Activated CD4-positive, CD25-positive, alpha-beta regulatory T cell treated with anti-CD3 and anti-CD28 coated beads, Interleukin-2, amount 50 U/mL, for 24 hours (primary cell): ENCODE measurements at regions not wholly inside any gene's neighbourhood (a gene's known extent, or its start where the extent isn't known, plus 50 kb on each side); places are given as distances from the start of the nearest gene placed in this dataset.

Experiments
- ATAC-seq, 2 donors: fragments of 150-1000 bp; cut with Tn5 transposase; one replicate each; pipeline ENCODE4 v1.10.0; 2021; ENCODE audit warnings: mild to moderate bottlenecking in 1 of 2, moderate library complexity in 1 of 2

GRCh38 chr12:125228519-125229260 lies 163.5 kb downstream of the AACS start:
- no peak for ATAC-seq

GRCh38 chr12:125229878-125230530 lies 164.8 kb downstream of the AACS start:
- ATAC-seq = no peak

- no peak for ATAC-seq
Observed at GRCh38 chr12:125233319-125233718, 168.1 kb downstream of the AACS start.

- ATAC-seq = no peak
Observed at GRCh38 chr12:125239563-125239962, 174.3 kb downstream of the AACS start.

- no peak for ATAC-seq
Observed at GRCh38 chr12:125240717-125241116, 175.5 kb downstream of the AACS start.

- no peak for ATAC-seq
Observed at GRCh38 chr12:125243811-125244210, 178.6 kb downstream of the AACS start.

GRCh38 chr12:125244338-125244737 lies 179.1 kb downstream of the AACS start:
- no peak for ATAC-seq

- ATAC-seq = no peak
Observed at GRCh38 chr12:125245581-125246557, 180.6 kb downstream of the AACS start.

- ATAC-seq = no peak
Observed at GRCh38 chr12:125247477-125247876, 182.2 kb downstream of the AACS start.

GRCh38 chr12:125249066-125249824 lies 184.0 kb downstream of the AACS start:
- ATAC-seq = no peak

- ATAC-seq = no peak
Observed at GRCh38 chr12:125249932-125250331, 184.7 kb downstream of the AACS start.

GRCh38 chr12:125254236-125254635 lies 189.0 kb downstream of the AACS start:
- no peak for ATAC-seq

GRCh38 chr12:125254856-125255255 lies 189.6 kb downstream of the AACS start:
- ATAC-seq = no peak

GRCh38 chr12:125255935-125256633 lies 190.8 kb downstream of the AACS start:
- ATAC-seq = no peak

GRCh38 chr12:125256634-125256936 lies 191.3 kb downstream of the AACS start:
- ATAC-seq = no peak

- no peak for ATAC-seq
Observed at GRCh38 chr12:125259178-125259867, 194.1 kb downstream of the AACS start.

GRCh38 chr12:125262851-125263250 lies 197.6 kb downstream of the AACS start:
- ATAC-seq = no peak

- no peak for ATAC-seq
Observed at GRCh38 chr12:125263385-125263784, 198.2 kb downstream of the AACS start.

- no peak for ATAC-seq
Observed at GRCh38 chr12:125267114-125267513, 201.9 kb downstream of the AACS start.

GRCh38 chr12:125269276-125269675 lies 204.0 kb downstream of the AACS start:
- no peak for ATAC-seq

- ATAC-seq = no peak
Observed at GRCh38 chr12:125271892-125272291, 206.7 kb downstream of the AACS start.
